ENCODE measurements at regions not wholly inside any gene's neighbourhood (a gene's known extent, or its start where the extent isn't known, plus 50 kb on each side); places are given as distances from the start of the nearest gene placed in this dataset.

DNA sequence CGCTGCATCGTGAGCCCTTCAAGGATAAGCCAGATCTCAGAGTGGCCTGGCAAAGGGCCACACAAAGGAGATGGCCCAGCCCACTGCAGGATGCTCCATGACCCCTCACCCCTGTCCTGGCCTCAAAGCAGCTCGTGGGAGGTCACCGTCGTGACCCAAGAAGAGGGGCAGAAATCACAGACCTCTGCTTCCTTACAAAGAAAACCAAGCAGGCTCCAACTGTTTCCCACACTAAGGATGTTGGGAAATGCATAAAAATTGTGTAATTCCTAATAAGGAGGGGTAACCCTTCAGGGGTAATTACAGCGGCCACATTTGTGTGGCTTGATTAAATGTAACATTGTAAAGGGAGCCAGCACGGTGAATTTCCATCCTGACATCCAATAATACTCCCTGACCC, 102.3 kb downstream of the BOD1L2 start:
- DNase-seq: no peak

DNA sequence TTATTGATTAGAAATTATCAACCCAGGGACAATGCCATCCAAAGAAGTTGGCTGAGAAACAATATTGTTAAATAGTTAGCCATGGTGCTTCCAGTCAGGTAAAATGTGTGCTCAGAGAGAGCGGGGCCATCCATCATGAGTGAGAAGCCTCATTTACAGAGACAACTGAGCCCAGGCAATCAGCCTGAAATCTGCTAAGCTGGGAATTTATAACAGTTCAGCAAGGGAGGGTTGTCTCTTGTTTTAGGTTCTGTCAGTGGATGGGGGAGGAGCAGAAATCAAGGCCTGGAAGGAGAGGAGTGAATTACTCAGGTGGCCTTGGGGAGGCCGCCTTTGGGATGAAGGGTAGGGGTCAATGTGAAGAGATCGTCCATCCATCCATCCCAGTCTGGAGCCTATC, 102.5 kb upstream of the ST8SIA3 start:
- no peak for DNase-seq

DNA sequence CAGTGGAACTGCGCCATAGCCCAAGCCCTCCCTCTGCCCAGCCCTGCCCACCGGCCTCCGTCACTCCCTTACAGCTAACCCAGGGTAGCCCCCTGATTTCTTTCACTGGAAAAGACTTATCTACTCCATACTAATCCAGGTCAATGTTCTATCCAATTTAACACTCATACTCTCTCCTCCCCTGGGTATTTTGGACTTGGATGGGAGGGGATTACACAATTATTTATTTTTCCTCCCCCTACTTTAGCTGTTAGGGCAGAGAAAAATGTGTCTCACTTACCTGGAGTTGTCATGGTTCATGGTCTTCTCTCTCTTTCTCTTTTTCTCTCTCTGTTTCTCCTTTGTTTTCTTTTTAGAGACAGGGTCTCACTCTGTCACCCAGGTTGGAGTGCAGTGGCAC, 100.6 kb upstream of the ST8SIA3 start:
- no peak for DNase-seq

DNA sequence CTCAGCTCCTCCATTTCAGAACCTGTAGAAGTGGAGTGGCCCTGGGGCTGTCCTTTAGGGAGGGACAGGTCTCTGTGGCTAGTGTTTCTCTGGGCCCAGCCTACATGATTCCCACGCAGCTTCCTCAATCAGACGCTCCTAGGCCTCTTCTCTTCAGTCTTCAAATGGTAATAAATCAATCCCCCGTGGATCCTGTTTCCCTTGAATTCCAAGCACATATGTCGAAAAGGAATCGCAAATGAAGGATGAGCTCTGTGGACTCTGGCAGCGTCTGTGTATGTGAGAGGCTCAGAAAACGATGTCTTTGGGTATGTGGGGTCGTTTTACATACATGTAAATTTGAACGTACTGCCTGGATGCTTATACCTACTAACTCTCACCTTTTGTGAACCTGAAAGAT, 98.5 kb upstream of the ST8SIA3 start:
- DNase-seq: no peak

DNA sequence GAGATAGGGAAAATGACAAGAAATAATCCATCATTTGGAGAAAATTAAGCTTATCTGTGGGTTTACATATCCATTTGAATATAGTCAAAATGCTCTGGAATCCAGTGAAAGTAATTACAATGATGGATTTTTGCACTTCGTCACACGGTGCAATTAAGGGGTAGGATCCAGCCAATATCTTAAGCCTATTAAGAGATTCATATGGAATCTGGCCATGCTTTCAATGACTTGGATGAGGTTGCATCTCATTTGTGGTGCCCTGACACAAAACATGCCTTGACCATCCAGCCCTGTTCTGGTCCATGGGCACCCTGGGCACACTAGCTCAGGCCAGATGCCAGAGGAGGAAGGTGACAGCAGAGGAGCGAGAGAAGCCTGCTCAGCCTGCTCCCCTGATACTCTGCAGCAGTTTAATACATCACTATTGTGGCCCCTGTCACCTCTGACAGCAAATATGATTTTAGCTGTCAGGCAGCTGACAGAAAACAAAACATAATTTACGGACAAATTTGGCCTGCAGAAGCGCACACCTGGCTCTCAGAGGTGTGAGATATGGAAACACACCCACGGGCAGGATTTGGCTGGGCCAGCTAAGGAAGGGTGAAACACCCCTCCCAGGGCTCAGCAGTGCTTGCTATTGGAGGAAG, 94.1 kb upstream of the ST8SIA3 start:
- no peak for DNase-seq

DNA sequence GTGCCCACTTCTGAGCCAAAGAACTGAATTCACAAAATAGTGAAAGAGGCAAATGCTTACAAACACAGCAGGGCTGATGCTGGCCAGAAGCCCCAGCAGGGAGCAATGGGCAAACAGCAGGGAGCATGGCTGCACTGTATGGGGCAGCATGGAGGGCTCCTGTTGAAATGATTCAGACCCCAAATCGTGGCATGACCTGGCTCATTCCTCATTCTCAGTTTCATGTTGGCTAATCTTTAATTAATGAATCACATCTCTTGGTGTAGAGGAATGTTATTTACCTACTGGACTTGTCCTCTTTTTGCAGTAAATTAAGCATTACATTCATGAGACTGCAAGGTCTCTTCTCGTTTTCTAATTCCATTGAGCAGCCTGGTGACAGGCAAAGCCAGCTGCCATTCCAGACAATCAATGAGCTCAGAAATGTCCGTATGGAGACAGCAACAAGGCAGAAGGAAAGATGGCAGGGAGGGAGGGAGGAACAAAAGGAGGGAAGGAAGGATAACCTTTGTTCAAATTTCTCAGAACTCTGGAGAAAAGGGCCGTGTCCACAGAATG, 84.9 kb upstream of the ST8SIA3 start:
- DNase-seq: no peak

DNA sequence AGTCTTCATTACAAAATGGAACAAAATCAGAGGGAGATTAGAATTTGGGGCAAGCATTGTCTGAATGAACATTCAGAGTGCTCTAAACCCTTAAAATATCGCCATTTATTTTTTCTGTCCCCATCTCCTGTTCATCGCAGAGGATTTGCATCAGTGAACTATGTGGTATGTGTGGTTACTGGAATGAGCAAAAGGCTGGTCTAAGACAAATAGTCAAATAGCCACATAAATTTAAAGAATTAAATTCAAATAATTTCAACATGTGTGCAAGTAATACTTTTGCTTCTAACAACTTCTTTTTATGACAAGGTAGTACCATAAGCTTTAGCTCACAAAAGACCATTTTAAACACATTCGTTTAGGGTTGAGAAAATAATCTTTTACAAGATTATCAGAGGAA, 82.6 kb upstream of the ST8SIA3 start:
- DNase-seq: no peak

DNA sequence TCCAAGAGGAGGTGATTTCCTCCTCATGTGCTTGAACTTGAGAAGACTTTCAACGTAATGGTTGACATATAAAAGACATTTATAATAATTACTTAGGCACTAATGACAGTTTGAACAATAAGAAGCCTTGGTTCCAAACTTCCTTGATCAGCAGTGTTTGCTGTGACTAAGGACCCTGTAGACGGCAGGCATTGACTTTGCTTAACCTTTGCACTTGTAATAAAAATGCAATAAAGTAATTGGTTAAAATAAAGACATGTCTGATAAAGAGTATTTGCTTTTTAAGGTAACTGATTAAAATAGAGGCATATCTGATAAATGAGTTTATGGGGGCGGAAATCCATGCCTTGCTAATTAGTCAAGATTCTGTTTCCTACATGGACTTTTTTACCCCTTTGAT, 82.2 kb upstream of the ST8SIA3 start:
- DNase-seq: no peak

DNA sequence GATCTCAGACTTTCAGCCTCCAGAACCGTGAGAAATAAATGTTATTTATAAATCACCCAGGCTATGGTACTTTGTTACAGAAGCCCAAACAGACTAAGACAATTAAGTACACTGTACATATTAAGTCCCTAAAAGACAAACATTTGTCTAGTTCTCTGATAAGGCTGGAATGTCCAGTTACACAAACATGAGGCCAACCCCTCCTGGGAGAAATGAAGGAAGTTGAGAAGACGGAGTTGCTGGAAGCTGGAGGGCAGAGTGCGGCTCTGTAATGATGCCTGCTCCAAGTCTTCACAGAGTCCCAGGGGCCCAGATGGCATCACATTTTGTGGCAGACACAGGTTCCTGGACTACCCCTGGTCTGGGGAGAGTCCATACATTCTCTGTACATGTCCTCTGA, 79.2 kb upstream of the ST8SIA3 start:
- no peak for DNase-seq

DNA sequence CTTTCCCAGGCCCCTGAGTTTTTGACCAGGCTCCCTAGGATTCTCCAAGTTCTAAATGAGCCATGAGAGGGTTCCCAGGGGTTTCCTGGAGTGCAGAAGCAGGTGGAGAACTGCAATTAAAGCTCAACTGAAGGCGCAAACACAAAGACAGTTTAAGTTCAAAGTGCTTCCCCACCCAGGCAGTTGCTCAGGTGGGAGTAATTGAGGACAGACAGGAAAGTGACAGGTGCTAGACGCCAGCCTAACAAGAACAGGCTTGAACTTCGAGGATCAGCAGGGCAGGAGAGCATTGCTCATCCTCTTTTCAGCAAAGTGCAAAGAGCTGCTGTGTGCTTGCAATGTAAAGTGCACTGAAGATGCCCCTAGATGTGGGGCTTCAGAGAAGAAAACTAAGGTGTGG, 77.2 kb upstream of the ST8SIA3 start:
- no peak for DNase-seq

DNA sequence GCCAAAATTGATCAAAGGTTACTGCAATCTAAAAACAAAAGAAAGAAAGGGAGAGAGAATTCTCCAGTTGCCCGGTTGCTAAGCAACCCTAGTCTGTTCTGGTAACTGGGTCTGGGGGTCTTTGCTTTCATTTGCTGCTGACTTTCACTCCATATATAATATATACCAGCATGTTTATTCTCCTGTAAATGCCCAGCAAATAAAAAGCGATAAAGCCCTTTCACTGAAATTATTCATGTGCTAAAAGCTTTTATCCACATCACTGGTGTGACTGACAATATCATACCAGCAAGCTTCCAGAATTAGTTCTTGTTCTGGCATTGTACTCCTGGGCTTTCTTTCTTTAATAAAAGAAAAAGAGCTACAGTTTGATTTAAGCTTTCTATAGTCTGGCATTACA, 75.5 kb upstream of the ST8SIA3 start:
- DNase-seq: no peak

DNA sequence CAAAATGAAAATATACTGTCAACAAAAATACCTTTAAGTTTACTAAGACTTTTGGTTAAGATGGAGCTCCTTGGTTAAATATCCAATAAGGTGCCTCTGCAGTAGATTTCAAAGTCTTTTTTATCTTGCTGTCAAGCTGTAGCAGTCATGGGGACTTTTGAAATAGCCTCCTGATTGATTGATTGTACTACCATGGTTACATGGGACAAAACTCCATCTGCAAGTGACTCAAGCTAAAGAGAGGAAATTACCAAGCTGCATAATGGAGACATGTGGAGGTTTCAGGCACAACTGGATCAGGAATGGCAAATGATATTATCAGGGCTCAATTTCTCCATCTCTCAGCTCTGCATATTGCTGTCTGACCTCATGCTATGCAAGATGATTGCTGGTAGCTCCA, 73.4 kb upstream of the ST8SIA3 start:
- DNase-seq: no peak

DNA sequence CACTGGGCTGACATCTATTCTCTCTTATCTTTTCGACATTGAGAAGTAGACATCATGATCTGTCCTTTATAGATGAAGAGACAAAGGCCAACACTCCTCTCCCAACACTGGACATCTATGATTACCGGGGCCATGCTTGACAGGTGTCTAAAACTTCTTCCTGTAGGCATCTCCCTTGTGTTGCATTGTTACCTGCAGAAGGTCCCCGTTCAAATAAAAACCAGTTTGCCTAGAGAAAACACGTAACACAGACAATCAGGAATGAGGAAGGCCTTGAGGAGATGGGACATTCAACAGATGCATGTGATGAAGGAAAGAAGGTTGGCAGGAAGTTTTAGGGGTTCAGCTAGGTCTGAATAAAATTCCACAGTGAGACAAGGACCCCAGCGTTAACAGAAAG, 70.8 kb upstream of the ST8SIA3 start:
- DNase-seq: no peak

DNA sequence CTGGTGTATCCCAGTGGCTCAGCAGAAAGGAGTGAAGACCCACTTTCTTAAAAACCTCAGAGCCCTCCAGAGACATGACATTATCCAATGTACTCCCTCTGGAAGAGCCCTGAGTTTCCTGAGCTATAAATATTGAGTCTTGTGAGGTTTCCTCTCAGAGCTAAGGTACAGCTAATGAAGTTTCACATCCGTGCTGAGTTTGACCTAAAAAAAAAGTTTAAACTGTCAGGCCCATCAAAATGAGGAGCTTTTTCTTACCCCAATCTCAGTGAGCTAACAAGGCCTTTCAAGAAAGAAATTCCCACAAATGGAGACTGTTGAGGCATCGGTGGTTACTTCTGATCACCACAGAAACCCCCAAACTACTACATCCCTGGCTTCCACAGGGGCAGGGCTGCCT, 65.4 kb upstream of the ST8SIA3 start:
- no peak for DNase-seq

DNA sequence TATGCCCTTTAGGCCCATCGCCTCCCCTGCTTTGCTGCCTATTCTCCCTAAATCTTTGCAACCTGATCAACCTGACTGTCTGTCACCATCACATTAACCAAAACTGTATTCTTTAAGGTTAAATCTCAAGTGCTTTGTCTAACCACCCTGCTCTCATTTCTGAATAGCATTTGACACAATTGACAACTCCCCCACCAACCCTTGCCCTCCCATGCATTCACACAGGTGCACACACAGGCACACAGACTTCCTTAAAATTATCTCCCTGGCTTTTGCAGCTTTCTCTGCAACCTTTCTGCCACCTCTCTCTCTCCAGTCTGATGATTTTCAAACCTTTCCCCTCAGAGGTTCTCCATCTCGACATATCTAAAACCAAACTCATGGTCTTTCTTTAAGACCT, 64.6 kb upstream of the ST8SIA3 start:
- DNase-seq: no peak

DNA sequence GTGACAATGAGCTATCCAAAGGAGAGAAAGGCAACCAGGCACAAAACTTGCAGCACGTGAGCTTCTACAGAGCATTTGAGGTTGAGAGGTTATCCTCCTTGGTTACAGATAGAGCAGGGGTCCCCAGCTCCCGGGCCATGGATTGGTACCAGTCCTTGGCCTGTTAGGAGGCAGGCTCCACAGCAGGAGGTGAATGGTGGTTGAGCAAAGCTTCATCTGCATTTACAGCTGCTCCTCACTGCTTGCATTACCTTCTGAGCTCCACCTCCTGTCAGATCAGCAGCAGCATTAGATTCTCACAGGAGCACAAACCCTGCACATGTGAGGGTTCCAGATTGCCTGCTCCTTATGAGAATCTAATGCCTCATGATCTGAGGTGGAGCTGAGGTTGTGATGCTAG, 57.8 kb upstream of the ST8SIA3 start:
- DNase-seq: no peak

DNA sequence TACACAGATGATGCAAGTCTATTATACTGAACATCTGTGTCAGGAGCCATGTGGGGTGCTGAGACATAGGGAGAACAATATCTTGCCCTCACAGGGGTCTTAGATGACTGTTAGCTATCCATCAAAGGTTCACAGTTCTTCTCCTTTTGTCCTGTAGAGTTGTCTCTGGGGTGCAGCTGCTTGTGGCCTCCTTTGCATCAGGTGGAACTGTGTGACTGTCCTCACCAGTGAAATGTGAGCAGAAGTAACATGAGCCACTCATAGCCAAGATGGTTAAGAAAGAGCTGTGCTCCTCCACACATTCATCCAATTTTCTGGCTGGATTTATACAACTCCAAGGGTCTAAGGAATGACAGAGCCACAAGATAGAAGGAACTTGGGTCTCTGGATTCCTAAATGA, 56.0 kb upstream of the ST8SIA3 start:
- no peak for DNase-seq

DNA sequence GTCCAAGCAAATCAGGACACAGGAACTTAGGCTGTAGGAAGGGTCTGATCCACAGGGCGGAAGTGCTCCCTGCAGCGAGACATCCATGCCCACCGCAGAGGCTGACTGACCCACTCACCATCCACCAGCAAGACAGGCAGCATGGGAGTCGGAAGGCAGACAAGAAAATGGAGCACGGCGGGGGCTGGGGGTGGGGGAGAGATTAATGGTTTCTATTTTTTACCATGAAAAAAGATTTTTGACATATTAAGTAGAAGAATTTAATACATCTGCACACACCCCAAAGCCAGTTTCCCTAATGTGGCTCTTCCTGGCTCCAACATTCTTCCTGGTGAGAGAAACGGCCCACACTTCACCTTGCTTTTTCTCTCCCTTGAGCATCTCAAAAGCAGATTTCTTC, 55.1 kb upstream of the ST8SIA3 start:
- DNase-seq: no peak

DNA sequence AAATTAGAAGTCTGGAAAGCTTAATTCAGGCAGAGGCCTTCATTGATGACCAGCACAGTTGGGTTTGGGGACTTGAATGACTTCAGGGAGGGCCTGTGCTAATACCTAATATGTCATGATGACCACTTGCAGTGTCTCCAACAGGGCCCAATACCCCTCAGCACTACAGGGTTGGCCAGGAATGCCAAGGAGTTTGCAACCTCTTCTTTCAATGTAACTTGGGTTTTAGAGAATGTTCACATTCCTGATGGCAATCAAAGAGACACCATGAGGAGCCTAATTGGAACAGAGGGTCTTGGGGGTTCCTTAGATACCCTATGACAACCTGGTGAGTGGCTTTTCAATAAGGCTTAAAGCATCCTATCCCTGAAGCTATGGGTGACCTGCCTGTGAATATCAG, 52.4 kb upstream of the ST8SIA3 start:
- no peak for DNase-seq

DNA sequence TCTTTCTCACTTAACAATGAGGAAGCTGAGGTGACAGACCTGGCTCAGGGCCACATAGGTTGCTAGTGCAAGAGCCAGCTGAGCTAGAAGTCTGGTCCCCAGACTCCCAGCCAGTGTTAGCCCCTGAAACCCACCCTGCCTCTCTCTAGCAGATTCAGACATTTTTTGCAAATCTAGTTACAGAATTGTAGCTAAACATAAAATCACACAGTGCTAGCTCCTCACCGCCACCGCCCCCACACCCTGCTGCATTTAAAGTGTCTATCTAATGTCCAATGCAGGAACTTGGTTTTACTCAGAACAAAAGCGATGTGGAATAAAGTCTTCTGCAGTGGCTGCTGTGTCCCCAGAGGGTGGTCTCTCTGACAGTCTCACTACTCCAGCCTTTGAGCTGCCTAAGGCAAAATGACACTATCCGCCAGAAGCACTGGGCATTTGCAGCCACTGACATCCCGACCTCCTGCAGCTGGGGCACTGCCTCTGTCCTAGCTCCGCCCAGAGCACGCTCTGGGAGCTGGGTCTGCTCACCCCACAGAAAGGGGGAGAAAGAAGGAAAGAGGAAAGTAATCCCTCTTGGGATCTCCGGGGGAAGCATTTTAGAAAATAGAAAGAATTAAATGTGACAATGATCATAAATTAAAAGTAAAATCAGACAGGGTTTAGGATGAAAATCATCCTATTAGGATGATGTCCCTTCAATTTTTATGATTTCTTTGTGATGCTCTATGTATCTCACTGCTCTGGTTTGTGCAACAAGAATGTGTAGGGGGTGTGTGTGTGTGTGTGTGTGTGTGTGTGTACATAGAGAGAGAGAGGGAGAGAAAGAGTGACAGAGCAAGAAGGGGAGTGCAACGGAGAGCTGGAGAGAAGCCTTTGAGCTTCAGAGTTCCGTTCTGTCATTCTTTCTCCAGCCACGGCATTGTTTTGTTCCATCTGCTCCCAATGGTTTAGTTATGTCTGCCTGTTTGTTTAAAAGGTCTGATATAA, 50.5 kb upstream of the ST8SIA3 start:
- no peak for DNase-seq
